Inflammatory macrophage (primary cell): ENCODE measurements at regions not wholly inside any gene's neighbourhood (a gene's known extent, or its start where the extent isn't known, plus 50 kb on each side); places are given as distances from the start of the nearest gene placed in this dataset.

Source experiments
- DNase-seq, 2 donors: peaks; one replicate each; pipeline ENCODE4 v3.0.0-alpha.2; 2020 to 2022

DNA sequence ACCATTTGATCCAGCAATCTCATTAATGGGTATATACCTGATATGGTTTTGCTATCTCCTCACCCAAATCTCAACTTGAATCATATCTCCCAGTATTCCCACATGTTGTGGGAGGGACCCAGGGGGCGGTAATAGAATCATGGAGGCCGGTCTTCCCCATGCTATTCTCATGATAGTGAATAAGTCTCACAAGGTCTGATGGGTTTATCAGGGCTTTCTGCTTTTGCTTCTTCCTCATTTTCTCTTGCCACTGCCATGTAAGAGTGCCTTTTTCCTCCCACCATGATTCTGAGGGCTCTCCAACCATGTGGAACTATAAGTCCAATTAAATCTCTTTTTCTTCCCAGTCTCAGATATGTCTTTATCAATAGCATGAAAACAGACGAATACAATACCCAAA lies 74.5 kb upstream of the APC start:
- DNase-seq = peak; percentile 33 to 75

DNA sequence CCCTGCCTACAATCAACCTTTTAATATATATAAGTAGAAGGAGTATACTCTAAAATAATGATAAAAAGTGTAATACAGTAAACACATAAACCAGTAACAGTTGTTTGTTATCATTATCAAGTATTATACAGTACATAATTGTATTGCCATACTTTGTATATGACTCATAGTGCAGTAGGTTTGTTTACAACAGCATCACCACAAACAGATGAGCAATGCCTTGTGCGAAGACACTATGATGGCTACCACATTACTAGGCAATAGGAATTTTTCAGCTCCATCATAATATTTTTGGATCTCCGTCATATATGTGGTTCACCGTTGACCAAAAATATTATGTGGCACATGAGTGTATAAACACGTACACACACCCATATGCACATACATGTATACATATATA lies 69.7 kb upstream of the APC start:
- DNase-seq = no peak

- no peak for DNase-seq
These were observed 68.8 kb upstream of the APC start for GRCh38 chr5:112668911-112669310.

- DNase-seq = no peak
These were observed 68.2 kb upstream of the APC start for GRCh38 chr5:112669328-112669963.

DNA sequence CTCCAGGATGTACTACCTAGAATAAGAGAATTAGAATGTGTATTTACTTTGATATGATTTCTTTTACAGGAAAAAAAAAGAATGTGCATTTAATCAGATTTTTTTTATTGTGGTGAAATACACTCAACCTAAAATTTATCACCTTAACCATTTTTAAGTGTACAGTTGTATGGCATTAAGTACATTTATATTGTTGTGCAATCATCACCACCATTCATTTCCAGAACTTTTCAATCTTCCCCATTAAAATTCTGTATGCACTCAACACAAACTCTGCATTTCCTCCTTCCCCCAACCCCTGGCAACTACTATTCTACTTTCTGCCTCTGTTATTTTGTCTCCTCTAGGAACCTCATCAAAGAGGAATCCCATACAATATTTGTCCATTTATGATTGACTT lies 66.0 kb upstream of the APC start:
- DNase-seq = no peak

- DNase-seq = no peak
These were observed 56.2 kb upstream of the APC start for GRCh38 chr5:112681481-112681908.

GRCh38 chr5:112682621-112683061 lies 55.0 kb upstream of the APC start:
- DNase-seq = no peak

DNA sequence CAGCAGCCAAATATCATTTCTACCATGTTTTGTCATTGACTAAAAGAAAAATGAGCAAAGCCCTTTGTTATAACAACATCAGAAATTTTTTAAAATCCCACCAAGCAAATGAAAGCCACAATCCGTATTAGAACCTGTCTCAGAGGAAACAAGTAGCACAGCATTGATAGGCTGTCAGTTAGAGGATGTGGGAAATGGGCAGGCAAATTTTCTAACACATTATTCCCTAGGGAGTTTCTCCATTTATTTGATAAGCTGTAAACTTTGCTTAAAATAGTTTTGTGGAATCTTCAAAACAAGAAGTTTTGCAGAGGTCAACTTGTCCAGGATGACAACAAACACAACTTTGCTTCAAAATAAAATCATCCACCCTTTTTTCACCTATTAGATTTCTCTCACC lies 53.6 kb upstream of the APC start:
- no peak for DNase-seq

- DNase-seq = no peak
These were observed 52.9 kb upstream of the APC start for GRCh38 chr5:112684737-112685136.

DNA sequence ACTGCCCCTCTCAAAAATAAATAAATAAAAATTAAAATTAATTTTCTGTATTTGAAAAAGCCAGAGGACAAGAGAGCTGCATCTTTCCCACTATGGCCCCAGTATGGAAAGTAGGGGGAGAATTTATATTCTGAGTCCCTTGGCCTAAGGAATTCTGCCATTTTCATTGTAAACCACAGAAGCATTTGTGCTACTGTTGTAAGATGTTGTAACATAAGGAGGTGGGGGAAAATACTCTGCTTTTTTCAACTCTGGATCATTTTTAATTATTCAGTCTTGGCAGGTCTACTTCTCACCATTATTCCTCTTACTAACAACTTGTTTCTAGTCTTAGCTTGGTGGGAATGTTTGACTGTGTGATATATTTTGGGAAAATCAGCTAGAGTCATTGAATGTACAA lies 52.3 kb upstream of the APC start:
- no peak for DNase-seq

DNA sequence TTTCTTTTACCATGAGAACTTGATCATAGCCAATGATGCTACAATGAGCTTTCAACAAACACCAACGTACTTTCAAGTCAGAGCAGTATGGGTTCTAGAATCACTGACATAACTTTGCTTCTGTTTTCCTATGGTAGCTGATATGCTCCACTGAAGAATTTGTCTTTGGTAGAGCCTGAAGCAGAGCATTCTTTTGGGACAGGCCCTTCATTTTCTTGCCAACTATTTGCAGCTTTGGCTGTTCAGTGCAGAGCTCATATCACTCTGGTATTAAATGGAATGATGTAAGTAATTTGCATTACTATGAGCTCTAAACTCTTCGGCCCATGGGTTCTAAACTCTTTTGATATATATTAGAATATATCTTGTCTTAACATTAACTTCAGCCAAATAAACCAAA lies 51.8 kb upstream of the APC start:
- no peak for DNase-seq

DNA sequence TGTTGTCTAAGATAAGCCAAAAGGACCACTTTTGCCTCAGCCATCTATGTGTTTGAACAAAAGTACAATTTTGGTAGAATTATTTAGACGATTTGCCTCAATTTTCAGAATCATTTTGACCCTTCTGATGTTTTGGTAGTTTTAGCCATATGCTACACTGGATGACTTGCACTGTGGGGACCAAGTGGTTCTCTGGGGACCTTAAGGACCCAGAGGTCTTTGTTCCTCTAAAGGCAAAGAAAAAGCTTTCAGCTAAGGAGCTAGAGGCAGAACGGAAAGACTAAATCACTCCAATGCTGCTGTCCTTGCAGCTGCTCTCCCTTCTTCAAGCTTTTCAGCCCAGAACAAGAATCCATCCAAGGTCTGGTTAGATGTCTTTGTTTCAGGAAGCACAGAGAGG lies 51.0 kb upstream of the APC start:
- no peak for DNase-seq

DNA sequence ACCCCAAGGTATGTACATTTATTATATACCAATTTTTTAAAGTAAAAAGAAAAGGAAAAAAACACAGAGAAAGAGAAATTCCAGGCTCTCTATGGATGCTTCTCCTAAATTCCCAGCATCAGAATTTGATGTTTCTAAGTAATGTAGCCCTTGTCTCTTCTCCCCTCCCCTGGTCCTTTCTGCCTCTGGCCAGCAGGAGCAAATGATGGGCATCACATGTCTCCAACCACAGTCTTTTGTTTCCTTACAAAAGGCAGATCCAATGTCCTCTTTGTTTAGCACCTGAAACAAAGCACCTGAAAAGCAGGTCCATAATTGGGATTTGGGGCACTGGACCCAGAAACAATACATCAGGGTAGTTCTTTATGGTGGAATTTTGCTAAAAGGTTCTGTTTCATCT lies 50.4 kb upstream of the APC start:
- DNase-seq = no peak
